HG03135 (cell line): ENCODE measurements at regions not wholly inside any gene's neighbourhood (a gene's known extent, or its start where the extent isn't known, plus 50 kb on each side); places are given as distances from the start of the nearest gene placed in this dataset.

Source experiments
- ATAC-seq: cut with Tn5 transposase; IDR thresholded peaks from one replicate; pipeline ENCODE4 v1.9.1; 2021; ENCODE audit warnings: mild to moderate bottlenecking, moderate library complexity; ENCODE audit not compliant: unreplicated experiment

- ATAC-seq = no peak
Measured at GRCh38 chr9:96089452-96090085, 212.4 kb downstream of the HSD17B3 start.

- ATAC-seq = no peak
Measured at GRCh38 chr9:96088510-96088909, 213.0 kb downstream of the ERCC6L2 start.

- no peak for ATAC-seq
Measured at GRCh38 chr9:96087669-96088299, 212.3 kb downstream of the ERCC6L2 start.

- ATAC-seq = no peak
Measured at GRCh38 chr9:96086936-96087571, 211.6 kb downstream of the ERCC6L2 start.

- ATAC-seq = no peak
Measured at GRCh38 chr9:96085491-96086143, 210.1 kb downstream of the ERCC6L2 start.

- no peak for ATAC-seq
Measured at GRCh38 chr9:96084331-96084734, 208.8 kb downstream of the ERCC6L2 start.

GRCh38 chr9:96082516-96083232, 207.2 kb downstream of the ERCC6L2 start:
- no peak for ATAC-seq

GRCh38 chr9:96080364-96080763, 204.9 kb downstream of the ERCC6L2 start:
- ATAC-seq = no peak

- no peak for ATAC-seq
Measured at GRCh38 chr9:96079779-96080178, 204.3 kb downstream of the ERCC6L2 start.

GRCh38 chr9:96078897-96079490, 203.5 kb downstream of the ERCC6L2 start:
- ATAC-seq = no peak

GRCh38 chr9:96075757-96076156, 200.3 kb downstream of the ERCC6L2 start:
- no peak for ATAC-seq

GRCh38 chr9:96075111-96075510, 199.6 kb downstream of the ERCC6L2 start:
- ATAC-seq = no peak

- no peak for ATAC-seq
Measured at GRCh38 chr9:96073531-96074480, 198.3 kb downstream of the ERCC6L2 start.

GRCh38 chr9:96072930-96073329, 197.4 kb downstream of the ERCC6L2 start:
- ATAC-seq = no peak

- ATAC-seq = no peak
Measured at GRCh38 chr9:96071815-96072124, 196.3 kb downstream of the ERCC6L2 start.

- ATAC-seq = no peak
Measured at GRCh38 chr9:96071076-96071814, 195.8 kb downstream of the ERCC6L2 start.

- no peak for ATAC-seq
Measured at GRCh38 chr9:96069629-96070220, 194.2 kb downstream of the ERCC6L2 start.

- no peak for ATAC-seq
Measured at GRCh38 chr9:96068511-96068910, 193.0 kb downstream of the ERCC6L2 start.

- no peak for ATAC-seq
Measured at GRCh38 chr9:96067600-96067999, 192.1 kb downstream of the ERCC6L2 start.
